GM13976 (cell line): ENCODE measurements at regions not wholly inside any gene's neighbourhood (a gene's known extent, or its start where the extent isn't known, plus 50 kb on each side); places are given as distances from the start of the nearest gene placed in this dataset.

Source experiments
- DNase-seq: peaks from one replicate; pipeline ENCODE4 v3.0.0; 2012; ENCODE audit warnings: low spot score
- CTCF ChIP-seq: IDR thresholded peaks from 2 replicates; pipeline ENCODE4 v1.5.1; 2012; ENCODE audit warnings: borderline replicate concordance, mild to moderate bottlenecking; ENCODE audit not compliant: insufficient read depth; ENCODE audit errors: extremely low read depth, missing control alignments, control extremely low read depth
- in situ Hi-C: fragments of 300-500 bp; cut with MboI; formaldehyde crosslinking; loops from one replicate; pipeline ENCODE4 v1.12.0; 2022; ENCODE audit warnings: low sequenced_read_pairs, mixed read lengths, inconsistent platforms; ENCODE audit not compliant: unreplicated experiment

GRCh38 chr11:33588056-33588455 lies 112.6 kb downstream of the C11orf91 start:
- in situ Hi-C loops = no loop called here
- no peak for DNase-seq
- TF ChIP-seq CTCF = no peak

GRCh38 chr11:33585586-33586209 lies 114.9 kb downstream of the C11orf91 start:
- no peak for DNase-seq
- in situ Hi-C loops = no loop called here
- no peak for TF ChIP-seq CTCF

- in situ Hi-C loops = no loop called here
- TF ChIP-seq CTCF = no peak
- no peak for DNase-seq
Measured at GRCh38 chr11:33582636-33583325, 117.8 kb downstream of the C11orf91 start.

GRCh38 chr11:33579101-33579500 lies 121.5 kb downstream of the C11orf91 start:
- TF ChIP-seq CTCF = no peak
- in situ Hi-C loops = no loop called here
- DNase-seq = no peak

GRCh38 chr11:33577204-33577603 lies 123.4 kb downstream of the C11orf91 start:
- DNase-seq = no peak
- in situ Hi-C loops = no loop called here
- no peak for TF ChIP-seq CTCF

- no peak for DNase-seq
- in situ Hi-C loops = no loop called here
- no peak for TF ChIP-seq CTCF
Measured at GRCh38 chr11:33575311-33575710, 125.3 kb downstream of the C11orf91 start.
